ENCODE measurements at regions not wholly inside any gene's neighbourhood (a gene's known extent, or its start where the extent isn't known, plus 50 kb on each side); places are given as distances from the start of the nearest gene placed in this dataset.

DNA sequence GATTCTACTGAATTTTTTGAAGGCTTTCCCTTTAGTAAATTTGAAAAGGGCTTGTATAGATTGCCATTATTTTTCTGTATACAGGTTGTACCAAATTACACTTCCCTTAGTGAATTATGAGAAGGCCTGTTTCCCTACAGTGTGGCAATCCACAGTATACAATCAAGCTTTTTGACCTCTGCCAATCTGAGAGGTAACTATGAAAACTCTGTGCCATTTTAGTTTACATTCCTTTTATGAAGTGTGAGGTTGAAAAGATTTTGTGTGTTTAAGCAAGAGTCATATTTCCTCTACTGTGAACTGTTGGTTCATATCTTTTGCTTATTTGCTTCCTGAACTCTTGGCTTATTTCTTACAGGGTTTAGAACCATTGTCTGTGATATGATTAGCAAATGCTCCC is 432.5 kb downstream of the KCNA4 start:
- Mint-ChIP-seq H3K27ac (ENCODE audit: unreplicated experiment) (no peak overlapping the region), H3K27me3 (ENCODE audit: unreplicated experiment) (no peaks in the 10 kb centered on the region), H3K4me3 (ENCODE audit: unreplicated experiment) (no peak overlapping the region), H3K9me3 (ENCODE audit: unreplicated experiment) (peaks cover 2% of the 10 kb centered on the region), H3K36me3 (ENCODE audit: unreplicated experiment) (no peaks in the 10 kb centered on the region), H3K4me1 (ENCODE audit: low read depth, unreplicated experiment) (no peaks in the 10 kb centered on the region)
- no peak for DNase-seq
- TF ChIP-seq CTCF (IDR thresholded peaks at IDR 0.05; ENCODE audit: partially characterized antibody, unreplicated experiment), result no peak

- DNase-seq, result no peak
- no peak overlapping the region for H3K4me3 Mint-ChIP-seq (ENCODE audit: unreplicated experiment)
- no peaks in the 10 kb centered on the region for H3K36me3 Mint-ChIP-seq (ENCODE audit: unreplicated experiment)
- no peaks in the 10 kb centered on the region for H3K27me3 Mint-ChIP-seq (ENCODE audit: unreplicated experiment)
- H3K9me3 Mint-ChIP-seq (ENCODE audit: unreplicated experiment), result peaks cover 2% of the 10 kb centered on the region
- no peak for TF ChIP-seq CTCF (IDR thresholded peaks at IDR 0.05; ENCODE audit: partially characterized antibody, unreplicated experiment)
- H3K4me1 Mint-ChIP-seq (ENCODE audit: low read depth, unreplicated experiment), result no peaks in the 10 kb centered on the region
- H3K27ac Mint-ChIP-seq (ENCODE audit: unreplicated experiment), result no peak overlapping the region
Observed at GRCh38 chr11:29578806-29579205, 438.0 kb downstream of the KCNA4 start.

DNA sequence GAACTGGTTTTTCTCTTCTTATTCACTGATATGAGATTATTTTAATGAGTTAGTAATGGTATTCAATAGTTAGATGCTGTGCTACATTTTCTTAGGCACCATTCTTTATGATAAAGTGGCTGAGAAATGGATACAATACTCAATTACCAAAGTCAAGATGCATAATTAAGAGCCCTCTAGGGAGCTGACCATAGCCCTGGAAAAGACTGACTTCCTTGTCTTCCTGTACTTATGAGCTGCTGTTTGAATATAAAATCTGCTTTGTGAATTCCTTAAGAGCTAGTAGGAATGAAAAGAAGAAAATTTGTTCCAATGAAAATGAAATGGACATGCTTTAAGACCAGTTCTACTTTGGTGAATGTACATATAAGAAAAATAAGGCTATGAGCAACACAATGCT is 452.3 kb downstream of the KCNA4 start:
- no peak for TF ChIP-seq CTCF (IDR thresholded peaks at IDR 0.05; ENCODE audit: partially characterized antibody, unreplicated experiment)
- no peak overlapping the region for H3K4me3 Mint-ChIP-seq (ENCODE audit: unreplicated experiment)
- no peak for DNase-seq
- peaks cover 3% of the 10 kb centered on the region for H3K9me3 Mint-ChIP-seq (ENCODE audit: unreplicated experiment)
- no peak overlapping the region for H3K27ac Mint-ChIP-seq (ENCODE audit: unreplicated experiment)
- no peaks in the 10 kb centered on the region for H3K27me3 Mint-ChIP-seq (ENCODE audit: unreplicated experiment)
- no peaks in the 10 kb centered on the region for H3K36me3 Mint-ChIP-seq (ENCODE audit: unreplicated experiment)
- H3K4me1 Mint-ChIP-seq (ENCODE audit: low read depth, unreplicated experiment), result peaks cover 14% of the 10 kb centered on the region

GRCh38 chr11:29562183-29562582 is 454.6 kb downstream of the KCNA4 start:
- Mint-ChIP-seq H3K9me3 (ENCODE audit: unreplicated experiment) (peaks cover 3% of the 10 kb centered on the region), H3K27ac (ENCODE audit: unreplicated experiment) (no peak overlapping the region), H3K27me3 (ENCODE audit: unreplicated experiment) (no peaks in the 10 kb centered on the region), H3K4me3 (ENCODE audit: unreplicated experiment) (no peak overlapping the region), H3K4me1 (ENCODE audit: low read depth, unreplicated experiment) (peaks cover 14% of the 10 kb centered on the region), H3K36me3 (ENCODE audit: unreplicated experiment) (no peaks in the 10 kb centered on the region)
- no peak for DNase-seq
- TF ChIP-seq CTCF (IDR thresholded peaks at IDR 0.05; ENCODE audit: partially characterized antibody, unreplicated experiment), result no peak

DNA sequence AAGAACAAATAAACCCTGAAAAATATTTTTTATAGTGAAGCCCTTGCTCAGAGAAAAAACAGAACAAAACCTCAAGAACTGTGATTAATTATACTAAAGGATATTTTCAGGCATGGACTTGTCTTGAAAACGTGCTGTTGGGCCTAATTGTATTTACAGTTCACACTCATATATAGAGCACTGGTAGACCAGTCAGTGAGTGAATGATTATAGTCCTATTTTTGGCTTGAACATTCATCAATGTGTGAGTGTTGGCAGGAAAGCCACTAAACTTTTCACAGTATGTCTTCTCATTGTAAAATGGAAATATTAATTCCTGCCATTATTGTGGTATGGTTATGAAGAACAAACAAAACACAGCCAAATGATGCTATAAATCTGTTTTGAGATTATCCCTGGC is 462.8 kb downstream of the KCNA4 start:
- no peak overlapping the region for H3K27ac Mint-ChIP-seq (ENCODE audit: unreplicated experiment)
- TF ChIP-seq CTCF (IDR thresholded peaks at IDR 0.05; ENCODE audit: partially characterized antibody, unreplicated experiment), result no peak
- H3K4me1 Mint-ChIP-seq (ENCODE audit: low read depth, unreplicated experiment), result no peaks in the 10 kb centered on the region
- DNase-seq, result no peak
- no peak overlapping the region for H3K4me3 Mint-ChIP-seq (ENCODE audit: unreplicated experiment)
- no peaks in the 10 kb centered on the region for H3K9me3 Mint-ChIP-seq (ENCODE audit: unreplicated experiment)
- no peaks in the 10 kb centered on the region for H3K36me3 Mint-ChIP-seq (ENCODE audit: unreplicated experiment)
- H3K27me3 Mint-ChIP-seq (ENCODE audit: unreplicated experiment), result no peaks in the 10 kb centered on the region

Measured in glutamatergic neuron (in vitro differentiated cells).